ENCODE measurements at regions not wholly inside any gene's neighbourhood (a gene's known extent, or its start where the extent isn't known, plus 50 kb on each side); places are given as distances from the start of the nearest gene placed in this dataset.

- Histone ChIP-seq H3K4me2 (ENCODE audit: low read length) (no peak overlapping the region), H3K27ac (no peak overlapping the region), H3K4me1 (no peaks in the 10 kb centered on the region), H3K79me2 (no peaks in the 10 kb centered on the region), H3K9ac (no peak overlapping the region), H3K27me3 (ENCODE audit: control insufficient read depth, insufficient read depth, low read length) (no peaks in the 10 kb centered on the region), H3K4me3 (ENCODE audit: low read depth, low read length) (no peak overlapping the region), H3K36me3 (ENCODE audit: control insufficient read depth, insufficient read depth, low read length) (no peaks in the 10 kb centered on the region), H3K9me3 (ENCODE audit: control insufficient read depth, low read length) (no peaks in the 10 kb centered on the region), H2AFZ (no peak overlapping the region)
- no peak for TF ChIP-seq CTCF (IDR thresholded peaks at IDR 0.05)
Measured at GRCh38 chr1:65486613-65487012, 66.1 kb downstream of the LEPR start.

GRCh38 chr1:65489481-65489880 lies 69.0 kb downstream of the LEPR start:
- TF ChIP-seq CTCF (IDR thresholded peaks at IDR 0.05): no peak
- Histone ChIP-seq H3K4me2 (ENCODE audit: low read length) (no peak overlapping the region), H3K9ac (no peak overlapping the region), H3K79me2 (no peaks in the 10 kb centered on the region), H3K27ac (no peak overlapping the region), H3K36me3 (ENCODE audit: control insufficient read depth, insufficient read depth, low read length) (no peaks in the 10 kb centered on the region), H3K4me3 (ENCODE audit: low read depth, low read length) (no peak overlapping the region), H3K9me3 (ENCODE audit: control insufficient read depth, low read length) (no peaks in the 10 kb centered on the region), H3K27me3 (ENCODE audit: control insufficient read depth, insufficient read depth, low read length) (no peaks in the 10 kb centered on the region), H2AFZ (no peak overlapping the region), H3K4me1 (no peaks in the 10 kb centered on the region)

- Histone ChIP-seq H3K4me2 (ENCODE audit: low read length) (no peak overlapping the region), H3K9me3 (ENCODE audit: control insufficient read depth, low read length) (no peaks in the 10 kb centered on the region), H2AFZ (no peak overlapping the region), H3K4me1 (no peaks in the 10 kb centered on the region), H3K27me3 (ENCODE audit: control insufficient read depth, insufficient read depth, low read length) (no peaks in the 10 kb centered on the region), H3K4me3 (ENCODE audit: low read depth, low read length) (no peak overlapping the region), H3K36me3 (ENCODE audit: control insufficient read depth, insufficient read depth, low read length) (no peaks in the 10 kb centered on the region), H3K9ac (no peak overlapping the region), H3K27ac (no peak overlapping the region), H3K79me2 (no peaks in the 10 kb centered on the region)
- TF ChIP-seq CTCF (IDR thresholded peaks at IDR 0.05): no peak
Measured at GRCh38 chr1:65490231-65491009, 70.0 kb downstream of the LEPR start.

- no peak for TF ChIP-seq CTCF (IDR thresholded peaks at IDR 0.05)
- no peak overlapping the region for H3K27ac ChIP-seq
Measured at GRCh38 chr1:65491472-65491871, 71.0 kb downstream of the LEPR start.

GRCh38 chr1:65493802-65494201 lies 73.3 kb downstream of the LEPR start:
- H3K4me1 ChIP-seq: no peaks in the 10 kb centered on the region
- H3K9ac ChIP-seq: no peak overlapping the region
- H3K27me3 ChIP-seq (ENCODE audit: control insufficient read depth, insufficient read depth, low read length): no peaks in the 10 kb centered on the region
- H3K79me2 ChIP-seq: no peaks in the 10 kb centered on the region
- TF ChIP-seq CTCF (IDR thresholded peaks at IDR 0.05): no peak
- no peak overlapping the region for H3K4me2 ChIP-seq (ENCODE audit: low read length)
- H2AFZ ChIP-seq: no peak overlapping the region
- H3K9me3 ChIP-seq (ENCODE audit: control insufficient read depth, low read length): no peaks in the 10 kb centered on the region
- H3K36me3 ChIP-seq (ENCODE audit: control insufficient read depth, insufficient read depth, low read length): no peaks in the 10 kb centered on the region
- no peak overlapping the region for H3K4me3 ChIP-seq (ENCODE audit: low read depth, low read length)
- H3K27ac ChIP-seq: no peak overlapping the region

More at GRCh38 chr1:65491472-65491871, 71.0 kb downstream of the LEPR start:
- no peak overlapping the region for H2AFZ ChIP-seq
- H3K4me3 ChIP-seq (ENCODE audit: low read depth, low read length): no peak overlapping the region
- H3K9ac ChIP-seq: no peak overlapping the region
- no peaks in the 10 kb centered on the region for H3K9me3 ChIP-seq (ENCODE audit: control insufficient read depth, low read length)
- no peaks in the 10 kb centered on the region for H3K79me2 ChIP-seq
- H3K4me2 ChIP-seq (ENCODE audit: low read length): no peak overlapping the region
- no peaks in the 10 kb centered on the region for H3K4me1 ChIP-seq
- H3K27me3 ChIP-seq (ENCODE audit: control insufficient read depth, insufficient read depth, low read length): no peaks in the 10 kb centered on the region
- no peaks in the 10 kb centered on the region for H3K36me3 ChIP-seq (ENCODE audit: control insufficient read depth, insufficient read depth, low read length)

All from parathyroid adenoma (tissue), 2 donors.